GM12864 (cell line): ENCODE measurements at regions not wholly inside any gene's neighbourhood (a gene's known extent, or its start where the extent isn't known, plus 50 kb on each side); places are given as distances from the start of the nearest gene placed in this dataset.
"Not testable (repeated sequence)": the region's sequence is repeated elsewhere in the genome, so short reads cannot be mapped to it uniquely, and the experiment has no call there.

Experiments
- DNase-seq: peaks from one replicate; pipeline ENCODE4 v3.0.0-alpha.2; 2011; ENCODE audit warnings: low read depth
- H3K4me3 ChIP-seq: 2 replicates; pipeline ENCODE4 v1.5.1; 2011; ENCODE audit warnings: mild to moderate bottlenecking, low read depth, low read length, control low read depth
- TF ChIP-seq, protein P1 (sequence below): IDR thresholded peaks from 2 replicates; pipeline ENCODE4 v1.5.1; 2011; ENCODE audit warnings: low read depth, mild to moderate bottlenecking, moderate library complexity, low read length, control low read depth, inconsistent platforms; ENCODE audit errors: missing control alignments

DNA sequence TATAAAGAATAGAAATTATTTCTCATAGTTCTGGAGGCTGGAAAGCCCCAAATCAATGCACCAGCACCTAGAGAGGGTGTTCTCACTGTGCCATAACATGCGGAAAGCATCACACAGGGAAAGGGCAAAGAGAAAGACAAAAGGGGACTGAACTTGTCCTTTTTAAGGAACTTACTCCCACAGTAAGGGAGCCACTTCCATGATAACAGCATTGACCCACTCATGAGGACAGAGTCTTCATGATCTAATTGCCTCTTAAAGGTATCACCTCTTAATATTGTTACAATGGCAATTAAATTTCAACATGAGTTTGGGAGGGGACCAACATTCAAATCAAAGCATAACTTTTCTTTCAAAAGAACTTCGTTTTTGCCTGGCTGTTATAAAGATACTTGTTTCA lies 582.2 kb upstream of the ARID1B start:
- no peak for DNase-seq
- TF ChIP-seq, protein P1, sequence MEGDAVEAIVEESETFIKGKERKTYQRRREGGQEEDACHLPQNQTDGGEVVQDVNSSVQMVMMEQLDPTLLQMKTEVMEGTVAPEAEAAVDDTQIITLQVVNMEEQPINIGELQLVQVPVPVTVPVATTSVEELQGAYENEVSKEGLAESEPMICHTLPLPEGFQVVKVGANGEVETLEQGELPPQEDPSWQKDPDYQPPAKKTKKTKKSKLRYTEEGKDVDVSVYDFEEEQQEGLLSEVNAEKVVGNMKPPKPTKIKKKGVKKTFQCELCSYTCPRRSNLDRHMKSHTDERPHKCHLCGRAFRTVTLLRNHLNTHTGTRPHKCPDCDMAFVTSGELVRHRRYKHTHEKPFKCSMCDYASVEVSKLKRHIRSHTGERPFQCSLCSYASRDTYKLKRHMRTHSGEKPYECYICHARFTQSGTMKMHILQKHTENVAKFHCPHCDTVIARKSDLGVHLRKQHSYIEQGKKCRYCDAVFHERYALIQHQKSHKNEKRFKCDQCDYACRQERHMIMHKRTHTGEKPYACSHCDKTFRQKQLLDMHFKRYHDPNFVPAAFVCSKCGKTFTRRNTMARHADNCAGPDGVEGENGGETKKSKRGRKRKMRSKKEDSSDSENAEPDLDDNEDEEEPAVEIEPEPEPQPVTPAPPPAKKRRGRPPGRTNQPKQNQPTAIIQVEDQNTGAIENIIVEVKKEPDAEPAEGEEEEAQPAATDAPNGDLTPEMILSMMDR: no peak
- no peak overlapping the region for H3K4me3 ChIP-seq

DNA sequence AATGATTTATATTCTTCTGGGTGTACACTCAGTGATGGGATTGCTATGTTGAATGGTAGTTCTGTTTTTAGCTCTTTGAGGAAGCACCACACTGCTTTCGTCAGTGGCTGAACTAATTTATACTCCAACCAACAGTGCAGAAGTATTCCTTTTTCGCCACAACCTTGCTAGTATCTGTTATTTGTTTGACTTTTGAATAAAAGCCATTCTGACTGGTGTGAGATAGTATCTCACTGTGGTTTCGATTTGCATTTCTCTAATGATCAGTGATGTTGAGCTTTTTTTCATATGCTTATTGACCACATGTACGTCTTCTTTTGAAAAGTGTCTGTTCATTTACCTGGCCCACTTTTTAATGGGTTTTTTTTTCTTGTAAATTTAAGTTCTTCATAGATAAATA lies 583.8 kb upstream of the ARID1B start:
- no peak for DNase-seq
- no peak overlapping the region for H3K4me3 ChIP-seq
- TF ChIP-seq, protein P1: no peak

DNA sequence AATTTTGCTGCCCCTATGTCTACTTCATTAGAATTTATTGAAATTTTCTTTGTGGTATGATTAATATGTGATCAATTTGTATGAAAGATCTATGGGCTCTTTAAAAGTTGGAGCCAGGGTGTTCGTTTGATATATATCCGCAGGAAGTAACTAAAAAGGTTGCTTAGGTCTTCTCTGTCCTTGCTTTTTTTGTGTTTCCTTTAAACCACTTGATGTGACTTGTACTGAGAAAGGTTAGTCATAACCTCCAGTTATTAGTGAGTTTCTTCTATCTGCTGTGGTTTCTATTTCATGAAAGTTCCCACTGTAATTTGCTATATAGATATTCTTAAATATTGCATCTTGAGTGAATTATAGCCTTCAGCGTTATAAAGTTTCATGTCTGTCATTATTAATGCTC lies 585.3 kb upstream of the ARID1B start:
- DNase-seq: no peak
- H3K4me3 ChIP-seq: no peak overlapping the region
- TF ChIP-seq, protein P1: no peak

DNA sequence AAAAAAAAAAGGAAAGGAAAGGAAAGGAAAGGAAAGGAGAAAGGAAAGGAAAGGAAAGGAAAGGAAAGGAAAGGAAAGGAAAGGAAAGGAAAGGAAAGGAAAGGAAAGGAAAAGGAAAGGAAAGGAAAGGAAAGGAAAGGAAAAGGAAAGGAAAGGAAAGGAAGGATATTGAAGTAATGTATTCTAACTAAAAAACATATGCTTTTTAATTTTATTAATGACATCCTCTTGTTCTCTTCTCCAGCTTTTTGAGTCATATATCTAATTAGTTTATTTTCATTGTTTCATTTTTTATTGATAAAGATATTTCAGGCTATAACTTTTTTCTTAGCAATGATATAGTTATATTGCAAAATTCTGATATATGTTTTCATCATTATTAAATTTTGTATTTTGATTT lies 585.8 kb upstream of the ARID1B start:
- not testable (repeated sequence) for H3K4me3 ChIP-seq, DNase-seq

DNA sequence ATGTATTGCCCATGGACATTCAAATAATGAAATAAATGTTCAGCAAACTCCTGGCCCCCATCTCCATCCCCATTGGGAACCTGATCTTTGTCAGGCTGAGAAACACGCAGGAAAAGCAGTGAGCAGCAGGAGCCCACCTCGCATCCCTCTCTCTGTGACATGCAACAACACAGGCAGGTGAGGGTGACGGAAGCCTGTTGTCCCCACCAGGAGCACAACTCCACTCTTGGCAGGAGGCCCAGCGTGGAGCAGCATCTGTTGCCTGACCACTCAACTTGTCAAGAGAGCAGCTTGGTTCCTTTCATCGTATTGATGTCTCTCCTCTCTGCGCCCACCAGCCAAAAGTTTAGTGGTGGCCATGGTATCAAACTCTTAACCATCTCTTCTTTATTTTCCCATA lies 586.9 kb upstream of the ARID1B start:
- TF ChIP-seq, protein P1: no peak
- H3K4me3 ChIP-seq: no peak overlapping the region
- no peak for DNase-seq

DNA sequence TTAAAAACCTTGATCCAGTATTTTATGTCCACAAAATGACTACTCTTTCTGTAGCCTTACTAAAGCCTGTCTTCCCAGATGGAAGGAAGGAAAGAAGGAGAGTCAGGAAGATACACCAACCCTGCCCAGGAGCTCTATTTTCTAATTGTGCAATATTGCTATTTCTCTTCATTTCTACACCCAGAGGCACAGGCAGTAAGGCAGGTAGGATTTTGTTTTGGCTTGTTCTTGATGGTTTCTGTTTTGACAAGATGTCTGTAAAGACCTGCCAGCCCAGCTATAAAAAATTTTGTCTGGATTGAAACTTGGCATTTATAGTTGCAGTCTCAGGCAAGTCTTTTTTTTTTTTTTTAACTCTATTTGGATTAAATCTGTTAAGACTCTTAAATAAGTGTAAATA lies 587.5 kb upstream of the ARID1B start:
- no peak overlapping the region for H3K4me3 ChIP-seq
- TF ChIP-seq, protein P1: no peak
- DNase-seq: no peak

DNA sequence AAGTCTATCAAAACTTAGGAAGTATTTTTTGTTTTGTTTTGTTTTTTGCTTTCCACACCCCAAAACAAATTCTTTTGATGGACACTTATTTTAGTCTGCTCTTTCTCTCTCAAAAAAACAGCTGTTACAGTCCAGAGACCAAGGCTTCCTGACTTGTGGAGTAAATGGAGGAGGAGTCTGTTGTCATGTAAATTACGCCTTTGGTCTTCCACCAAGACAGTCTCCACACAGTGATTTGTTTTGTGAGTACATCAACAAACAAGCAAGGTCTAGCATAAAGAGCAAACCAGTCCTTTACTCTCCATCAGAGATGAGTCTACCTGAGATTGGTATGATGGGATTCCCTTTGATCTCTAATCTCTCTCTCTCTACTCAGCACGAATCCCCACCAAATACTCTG lies 588.0 kb upstream of the ARID1B start:
- TF ChIP-seq, protein P1: no peak
- DNase-seq: no peak
- no peak overlapping the region for H3K4me3 ChIP-seq

DNA sequence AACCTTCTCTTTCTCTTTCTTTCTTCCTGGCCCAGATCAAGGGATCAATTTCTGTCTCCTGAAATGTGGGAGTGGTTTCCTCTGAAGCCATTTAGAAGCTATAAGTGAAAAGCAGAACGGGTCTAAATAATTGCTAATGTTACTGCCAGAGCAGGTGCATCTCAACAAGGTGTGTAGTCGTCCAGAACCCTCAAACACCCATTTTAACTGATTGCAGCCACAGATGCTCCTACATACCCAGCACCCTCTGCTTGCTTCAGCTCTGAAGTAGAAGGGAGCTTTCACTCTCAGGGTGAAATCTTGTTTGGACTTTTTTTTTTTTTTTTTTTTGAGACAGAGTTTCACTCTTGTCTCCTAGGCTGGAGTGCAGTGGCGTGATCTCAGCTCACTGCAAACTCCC lies 592.1 kb upstream of the ARID1B start:
- no peak for DNase-seq
- no peak overlapping the region for H3K4me3 ChIP-seq
- TF ChIP-seq, protein P1: no peak
